ENCODE measurements at regions not wholly inside any gene's neighbourhood (a gene's known extent, or its start where the extent isn't known, plus 50 kb on each side); places are given as distances from the start of the nearest gene placed in this dataset.
"Not testable (repeated sequence)": the region's sequence is repeated elsewhere in the genome, so short reads cannot be mapped to it uniquely, and the experiment has no call there.

- Histone ChIP-seq H3K4me3 (no peak overlapping the region), H3K4me2 (no peak overlapping the region), H4K20me1 (no peaks in the 10 kb centered on the region), H3K27me3 (no peaks in the 10 kb centered on the region), H3K4me1 (peaks cover 6% of the 10 kb centered on the region), H3K9ac (no peak overlapping the region), H3K36me3 (no peaks in the 10 kb centered on the region), H3K27ac (no peak overlapping the region), H3K9me3 (0 out of 2 replicates have a peak, but pooled peaks cover 3% of the 10 kb centered on the region)
- no peak for TF ChIP-seq Cebpa-rat (IDR thresholded peaks at IDR 0.05)
Observed at GRCh38 chr7:152544481-152544927, 108.7 kb upstream of the KMT2C start.

- no peaks in the 10 kb centered on the region for H4K20me1 ChIP-seq
- no peak overlapping the region for H3K4me3 ChIP-seq
- no peak for TF ChIP-seq Cebpa-rat (IDR thresholded peaks at IDR 0.05)
- no peak overlapping the region for H3K27ac ChIP-seq
- no peaks in the 10 kb centered on the region for H3K27me3 ChIP-seq
- no peak overlapping the region for H3K4me2 ChIP-seq
- peaks cover 3% of the 10 kb centered on the region; the same call in 1 of the 2 replicates for H3K9me3 ChIP-seq
- no peaks in the 10 kb centered on the region for H3K36me3 ChIP-seq
- H3K4me1 ChIP-seq: peaks cover 6% of the 10 kb centered on the region
- H3K9ac ChIP-seq: no peak overlapping the region
Observed at GRCh38 chr7:152543799-152544198, 108.0 kb upstream of the KMT2C start.

DNA sequence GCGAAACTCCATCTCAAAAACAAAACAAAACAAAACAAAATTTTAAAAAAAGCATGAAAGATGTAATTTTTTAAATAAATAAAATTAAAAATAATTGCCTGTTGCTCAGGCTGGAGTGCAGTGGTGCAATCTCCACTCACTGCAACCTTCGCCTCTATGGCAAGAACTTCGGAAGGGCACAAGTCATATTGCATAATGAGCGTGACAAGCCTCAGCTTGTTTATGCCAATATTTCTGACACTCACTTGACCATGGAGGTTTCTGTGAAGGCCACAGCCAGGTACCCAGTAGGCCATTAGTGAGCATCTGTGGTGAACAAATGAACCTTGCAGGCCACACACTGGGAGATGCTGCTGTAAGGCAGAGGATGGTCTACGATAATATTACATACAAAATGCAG is 106.1 kb upstream of the KMT2C start:
- no peak overlapping the region for H3K9ac ChIP-seq
- H3K4me2 ChIP-seq: no peak overlapping the region
- no peaks in the 10 kb centered on the region for H3K36me3 ChIP-seq
- H3K27me3 ChIP-seq: no peaks in the 10 kb centered on the region
- H3K4me1 ChIP-seq: peaks cover 6% of the 10 kb centered on the region
- H3K9me3 ChIP-seq: peaks cover 3% of the 10 kb centered on the region; the same call in 1 of the 2 replicates
- no peak overlapping the region for H3K27ac ChIP-seq
- no peaks in the 10 kb centered on the region for H4K20me1 ChIP-seq
- H3K4me3 ChIP-seq: no peak overlapping the region
- no peak for TF ChIP-seq Cebpa-rat (IDR thresholded peaks at IDR 0.05)

DNA sequence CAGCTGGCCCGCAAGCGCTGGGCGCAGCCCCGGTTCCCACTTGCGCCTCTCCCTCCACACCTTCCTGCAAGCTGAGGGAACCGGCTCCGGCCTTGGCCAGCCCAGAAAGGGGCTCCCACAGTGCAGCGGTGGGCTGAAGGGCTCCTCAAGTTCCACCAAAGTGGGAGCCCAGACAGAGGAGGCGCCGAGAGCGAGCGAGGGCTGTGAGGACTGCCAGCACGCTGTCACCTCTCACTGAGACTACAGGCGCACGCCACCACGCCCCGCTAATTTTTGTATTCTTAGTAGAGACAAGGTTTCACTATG is 103.3 kb upstream of the KMT2C start:
- H3K9ac ChIP-seq, H3K4me3 ChIP-seq, H3K27ac ChIP-seq, H3K27me3 ChIP-seq, H3K4me1 ChIP-seq, H3K9me3 ChIP-seq, H4K20me1 ChIP-seq, H3K4me2 ChIP-seq, H3K36me3 ChIP-seq: not testable (repeated sequence)

- not testable (repeated sequence) for H4K20me1 ChIP-seq, H3K9ac ChIP-seq, H3K4me3 ChIP-seq, H3K36me3 ChIP-seq, H3K9me3 ChIP-seq, H3K27me3 ChIP-seq, H3K4me1 ChIP-seq, H3K27ac ChIP-seq, H3K4me2 ChIP-seq
Observed at GRCh38 chr7:152538346-152539189, 102.8 kb upstream of the KMT2C start.

GRCh38 chr7:152537639-152538038 is 101.8 kb upstream of the KMT2C start:
- Histone ChIP-seq H3K9ac (no peak overlapping the region), H3K36me3 (no peaks in the 10 kb centered on the region), H3K9me3 (peaks cover 6% of the 10 kb centered on the region), H3K4me2 (no peak overlapping the region), H3K27me3 (no peaks in the 10 kb centered on the region), H3K4me3 (no peak overlapping the region), H3K27ac (no peak overlapping the region), H3K4me1 (peaks cover 6% of the 10 kb centered on the region), H4K20me1 (no peaks in the 10 kb centered on the region)
- no peak for TF ChIP-seq Cebpa-rat (IDR thresholded peaks at IDR 0.05)

DNA sequence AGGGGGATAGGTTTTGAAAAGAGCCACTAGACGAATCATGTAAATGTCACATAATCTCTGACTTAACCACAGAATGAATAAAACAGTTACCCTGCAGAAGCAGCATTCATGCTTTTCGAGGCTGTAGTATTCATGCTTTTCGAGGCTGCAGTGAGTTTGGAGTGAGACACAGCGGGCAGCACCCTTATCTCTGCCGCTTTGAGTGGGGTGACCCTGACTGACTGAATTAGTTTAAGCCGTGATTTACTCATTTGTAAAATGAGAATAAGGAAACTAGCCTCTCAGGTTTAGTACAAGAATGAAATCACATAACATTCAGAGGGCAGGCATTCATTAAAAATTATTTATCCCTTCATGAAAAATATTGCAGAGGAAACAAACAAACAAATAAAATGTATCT is 92.8 kb upstream of the KMT2C start:
- Histone ChIP-seq H3K4me2 (no peak overlapping the region), H3K36me3 (no peaks in the 10 kb centered on the region), H4K20me1 (no peaks in the 10 kb centered on the region), H3K9ac (no peak overlapping the region), H3K27ac (no peak overlapping the region), H3K9me3 (0 out of 2 replicates have a peak, but pooled peaks cover 4% of the 10 kb centered on the region), H3K4me3 (no peak overlapping the region), H3K27me3 (no peaks in the 10 kb centered on the region), H3K4me1 (no peaks in the 10 kb centered on the region)
- no peak for TF ChIP-seq Cebpa-rat (IDR thresholded peaks at IDR 0.05)

DNA sequence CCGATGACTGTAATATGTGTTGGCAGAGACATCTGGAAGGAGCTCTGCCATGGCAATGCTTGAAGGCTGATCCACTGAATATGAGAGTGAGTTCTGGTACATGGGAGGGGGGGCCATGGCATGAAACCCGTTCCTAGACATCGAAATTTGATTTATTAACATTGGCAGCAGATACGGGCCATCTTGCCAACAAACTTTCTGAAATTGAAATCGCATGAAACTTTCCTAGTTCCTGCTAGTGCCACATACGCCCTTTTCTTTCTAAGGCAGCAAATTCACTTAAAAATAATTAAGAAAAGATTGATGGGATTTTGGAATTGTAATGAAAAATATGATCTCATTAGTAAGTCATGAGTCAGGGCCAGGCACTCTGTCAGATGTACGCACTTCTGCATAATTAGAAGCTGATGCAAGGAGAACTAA is 91.8 kb upstream of the KMT2C start:
- Histone ChIP-seq H3K36me3 (no peaks in the 10 kb centered on the region), H3K4me2 (no peak overlapping the region), H3K4me3 (no peak overlapping the region), H3K4me1 (peaks cover under 1% of the 10 kb centered on the region; the same call in 1 of the 2 replicates), H3K9me3 (0 out of 2 replicates have a peak, but pooled peaks cover 4% of the 10 kb centered on the region), H4K20me1 (no peaks in the 10 kb centered on the region), H3K27ac (no peak overlapping the region), H3K27me3 (no peaks in the 10 kb centered on the region), H3K9ac (no peak overlapping the region)
- no peak for TF ChIP-seq Cebpa-rat (IDR thresholded peaks at IDR 0.05)

- no peak overlapping the region for H3K9ac ChIP-seq
- no peaks in the 10 kb centered on the region for H3K36me3 ChIP-seq
- no peaks in the 10 kb centered on the region for H3K27me3 ChIP-seq
- H3K4me3 ChIP-seq: no peak overlapping the region
- no peak overlapping the region for H3K4me2 ChIP-seq
- H3K4me1 ChIP-seq: peaks cover 6% of the 10 kb centered on the region
- no peak for TF ChIP-seq Cebpa-rat (IDR thresholded peaks at IDR 0.05)
- H3K9me3 ChIP-seq: peaks cover 12% of the 10 kb centered on the region
- no peaks in the 10 kb centered on the region for H4K20me1 ChIP-seq
- no peak overlapping the region for H3K27ac ChIP-seq
Observed at GRCh38 chr7:152523916-152524315, 88.1 kb upstream of the KMT2C start.

GRCh38 chr7:152522571-152523067 is 86.8 kb upstream of the KMT2C start:
- H3K4me3 ChIP-seq: no peak overlapping the region
- no peak overlapping the region for H3K27ac ChIP-seq
- peaks cover 12% of the 10 kb centered on the region for H3K9me3 ChIP-seq
- H3K9ac ChIP-seq: no peak overlapping the region
- TF ChIP-seq Cebpa-rat (IDR thresholded peaks at IDR 0.05): no peak
- no peaks in the 10 kb centered on the region for H3K36me3 ChIP-seq
- no peak overlapping the region for H3K4me2 ChIP-seq
- no peaks in the 10 kb centered on the region for H4K20me1 ChIP-seq
- peaks cover 6% of the 10 kb centered on the region for H3K4me1 ChIP-seq
- no peaks in the 10 kb centered on the region for H3K27me3 ChIP-seq

Measured in BLaER1 (cell line).